CD4-positive, alpha-beta memory T cell (primary cell): ENCODE measurements at regions not wholly inside any gene's neighbourhood (a gene's known extent, or its start where the extent isn't known, plus 50 kb on each side); places are given as distances from the start of the nearest gene placed in this dataset.

Source experiments
- CTCF ChIA-PET: fragments of 350-600 bp; sonication (Branson Sonifier 250); formaldehyde crosslinking; loops from one replicate; lab custom pipeline; 2021; ENCODE audit warnings: inconsistent platforms; ENCODE audit not compliant: partially characterized antibody; lab: Charles Lee
- POLR2A ChIA-PET: fragments of 350-600 bp; sonication (Branson Sonifier 250); formaldehyde crosslinking; loops from one replicate; lab custom pipeline; 2021; ENCODE audit not compliant: partially characterized antibody; lab: Charles Lee
- DNase-seq, 5 donors: peaks; one replicate each; pipeline versions ENCODE4 v3.0.0 to v3.0.0-alpha.2; 2020 to 2022; ENCODE audit warnings: mixed read lengths in 1 of 5
- H3K27ac ChIP-seq: one replicate; pipeline ENCODE4 v1.7.0; 2013; ENCODE audit warnings: low read depth, low read length
- H3K27me3 ChIP-seq: 2 replicates; pipeline ENCODE4 v1.7.0; 2013; ENCODE audit warnings: mild to moderate bottlenecking, low read length, moderate library complexity; ENCODE audit not compliant: insufficient read depth
- H3K36me3 ChIP-seq: 2 replicates; pipeline ENCODE4 v1.7.0; 2013; ENCODE audit warnings: mild to moderate bottlenecking, low read length, moderate library complexity; ENCODE audit not compliant: insufficient read depth
- H3K4me1 ChIP-seq: 2 replicates; pipeline ENCODE4 v1.7.0; 2013; ENCODE audit warnings: mild to moderate bottlenecking, low read length, moderate library complexity; ENCODE audit not compliant: insufficient read depth
- H3K4me3 ChIP-seq, 2 donors: one replicate each; pipeline ENCODE4 v1.7.0; 2013; ENCODE audit warnings: low read length in 2 of 2, mild to moderate bottlenecking in 1 of 2
- H3K9me3 ChIP-seq, 2 donors: one replicate each; pipeline ENCODE4 v1.7.0; 2013; ENCODE audit warnings: low read length in 2 of 2, control low read depth in 1 of 2; ENCODE audit not compliant: control insufficient read depth in 1 of 2
- H3K27ac Mint-ChIP-seq, 7 donors: one replicate each; pipeline ENCODE4 v1.8.0; 2020 to 2021; ENCODE audit warnings: mixed read lengths in 7 of 7, mild to moderate bottlenecking in 6 of 7, inconsistent platforms in 3 of 7, moderate library complexity in 3 of 7
- H3K27me3 Mint-ChIP-seq, 2 donors: one replicate each; pipeline ENCODE4 v1.8.0; 2020 to 2021; ENCODE audit warnings: mixed read lengths in 2 of 2
- H3K36me3 Mint-ChIP-seq, 2 donors: one replicate each; pipeline ENCODE4 v1.8.0; 2020 to 2021; ENCODE audit warnings: mixed read lengths in 2 of 2, inconsistent platforms in 1 of 2, mild to moderate bottlenecking in 1 of 2
- H3K4me1 Mint-ChIP-seq, 4 donors: one replicate each; pipeline ENCODE4 v1.8.0; 2020 to 2021; ENCODE audit warnings: mixed read lengths in 4 of 4, mild to moderate bottlenecking in 1 of 4
- H3K4me3 Mint-ChIP-seq, 8 donors: one replicate each; pipeline ENCODE4 v1.8.0; 2020 to 2021; ENCODE audit warnings: mixed read lengths in 8 of 8, mild to moderate bottlenecking in 7 of 8, moderate library complexity in 6 of 8, inconsistent platforms in 3 of 8
- H3K9me3 Mint-ChIP-seq, 8 donors: one replicate each; pipeline ENCODE4 v1.8.0; 2020 to 2021; ENCODE audit warnings: mixed read lengths in 8 of 8, mild to moderate bottlenecking in 5 of 8, inconsistent platforms in 3 of 8, moderate library complexity in 1 of 8
- intact Hi-C: fragments of 100-400 bp; cut with micrococcal nuclease; formaldehyde crosslinking; loops from one replicate; pipeline ENCODE4 v1.15.1; 2023

DNA sequence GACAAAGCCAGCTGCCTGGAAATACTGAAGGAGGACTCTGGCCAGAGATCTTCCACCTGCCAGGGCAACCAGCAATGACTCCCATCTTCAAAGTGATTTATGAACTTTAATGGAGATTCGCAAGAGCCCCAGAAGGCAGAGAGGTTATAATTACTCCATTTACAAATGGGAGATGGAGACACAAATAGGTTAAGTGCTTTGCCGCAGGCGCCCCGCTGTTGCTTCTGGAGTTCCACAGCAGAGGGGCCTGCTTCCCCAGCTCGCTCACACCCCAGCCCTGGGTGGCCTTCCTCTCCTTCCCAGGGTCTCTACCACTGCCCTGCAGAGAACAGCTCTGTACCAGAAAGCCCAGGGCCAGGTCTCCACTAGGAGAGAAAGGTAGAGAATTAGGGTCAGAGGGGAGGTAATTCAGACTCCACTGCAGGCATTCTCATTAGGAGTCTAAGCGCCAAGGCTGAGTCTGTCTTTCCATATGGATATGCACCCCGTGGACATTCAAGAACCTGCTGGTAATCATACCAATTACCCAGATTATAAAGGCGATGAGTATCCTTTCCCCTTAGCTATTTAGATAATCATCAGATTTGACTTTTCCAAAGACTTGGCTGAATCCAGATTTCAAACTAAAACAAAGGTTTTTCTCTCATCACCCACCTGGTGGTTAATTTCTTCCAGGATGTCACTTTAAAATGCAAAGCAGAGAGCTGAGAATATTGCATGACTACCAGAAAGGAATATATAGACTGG is 157.6 kb upstream of the TUT7 start:
- Histone ChIP-seq H3K36me3 (no peaks in the 10 kb centered on the region), H3K27me3 (no peaks in the 10 kb centered on the region), H3K9me3 (no peaks in the 10 kb centered on the region), H3K4me3 (no peak overlapping the region), H3K27ac (no peak overlapping the region), H3K4me1 (no peaks in the 10 kb centered on the region)
- Mint-ChIP-seq H3K27me3 (peaks cover 0 to 7% of the 10 kb centered on the region in 2 donors), H3K4me3 (no peak overlapping the region), H3K9me3 (no peaks in the 10 kb centered on the region), H3K36me3 (no peaks in the 10 kb centered on the region), H3K27ac (no peak overlapping the region), H3K4me1 (no peaks in the 10 kb centered on the region)
- ChIA-PET CTCF (interaction anchor here (1.0 kb wide), 1 partner anchor 813 kb away, joined by 3 read pairs; no protein-coding TSS in a partner anchor), POLR2A (no interaction called here)
- intact Hi-C loops, result no loop called here
- DNase-seq, result no peak

DNA sequence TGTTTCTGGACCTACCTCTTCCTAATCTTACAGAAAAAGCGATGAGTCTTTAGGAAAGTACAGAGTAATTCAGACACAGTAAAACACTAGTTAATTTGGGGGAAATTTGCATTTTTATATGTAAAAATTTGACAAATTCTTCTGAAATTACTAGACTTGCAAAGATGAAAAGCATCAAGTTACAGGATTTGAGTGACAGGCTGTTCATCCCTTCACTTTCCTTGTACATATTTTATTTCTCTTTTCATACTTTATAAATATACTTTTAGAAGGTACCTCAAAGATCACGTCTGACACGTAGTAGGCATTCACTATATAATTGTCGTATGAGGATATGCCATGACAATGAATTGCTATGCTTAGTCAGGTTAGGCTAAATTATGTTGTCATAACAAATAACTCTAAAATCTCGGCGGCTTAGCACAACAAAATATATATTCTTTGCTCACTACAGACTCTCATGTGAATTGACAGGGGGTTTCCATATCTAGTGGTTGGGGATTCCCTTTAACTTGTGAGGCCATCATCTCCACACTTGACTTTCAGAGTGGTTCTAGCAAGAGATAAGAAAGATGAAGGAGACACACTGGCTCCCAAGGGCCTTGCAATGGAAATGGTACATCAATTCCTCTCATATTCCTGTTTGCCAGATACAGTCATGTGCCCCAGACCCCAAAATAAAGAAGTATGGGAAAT is 154.1 kb upstream of the TUT7 start:
- intact Hi-C loops, result no loop called here
- no peak overlapping the region for H3K27ac ChIP-seq
- no peak overlapping the region for H3K4me3 ChIP-seq
- CTCF ChIA-PET, result no interaction called here
- Mint-ChIP-seq H3K4me3 (no peak overlapping the region), H3K27ac (no peak overlapping the region), H3K9me3 (no peaks in the 10 kb centered on the region), H3K36me3 (no peaks in the 10 kb centered on the region), H3K27me3 (peaks cover 3 to 12% of the 10 kb centered on the region in 2 donors), H3K4me1 (no peaks in the 10 kb centered on the region)
- H3K4me1 ChIP-seq, result no peaks in the 10 kb centered on the region
- H3K9me3 ChIP-seq, result no peaks in the 10 kb centered on the region
- H3K27me3 ChIP-seq, result no peaks in the 10 kb centered on the region
- POLR2A ChIA-PET, result no interaction called here
- no peaks in the 10 kb centered on the region for H3K36me3 ChIP-seq
- no peak for DNase-seq

DNA sequence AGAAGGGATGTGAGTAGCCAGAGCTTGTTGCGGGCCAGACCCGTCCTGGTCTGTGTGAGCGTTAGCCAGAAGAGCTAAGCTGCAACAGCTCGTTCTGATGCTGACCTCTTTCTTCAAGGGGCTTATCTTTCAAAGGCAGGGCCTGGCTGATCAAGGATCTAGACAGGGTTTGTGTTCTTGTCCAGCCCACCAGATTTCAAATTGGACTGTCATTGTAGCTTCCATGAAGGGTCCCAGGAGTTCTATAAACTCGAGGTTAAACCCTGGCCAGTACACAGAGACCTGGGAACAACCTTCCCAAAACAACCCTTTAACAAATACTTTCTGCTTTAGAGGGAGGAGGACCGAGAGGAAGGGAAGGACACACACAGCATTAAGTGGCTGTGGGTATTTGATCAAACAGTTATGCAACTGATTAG is 153.0 kb upstream of the TUT7 start:
- Histone ChIP-seq H3K4me1 (no peaks in the 10 kb centered on the region), H3K9me3 (no peaks in the 10 kb centered on the region), H3K4me3 (no peak overlapping the region), H3K27ac (no peak overlapping the region), H3K27me3 (no peaks in the 10 kb centered on the region), H3K36me3 (no peaks in the 10 kb centered on the region)
- no peak overlapping the region for H3K27ac Mint-ChIP-seq
- CTCF ChIA-PET, result no interaction called here
- DNase-seq, result no peak
- H3K27me3 Mint-ChIP-seq, result peaks cover 6 to 17% of the 10 kb centered on the region in 2 donors
- intact Hi-C loops, result no loop called here
- H3K9me3 Mint-ChIP-seq, result peaks cover 0 to 3% (median 0%) of the 10 kb centered on the region in 8 donors
- no peaks in the 10 kb centered on the region for H3K4me1 Mint-ChIP-seq
- no peaks in the 10 kb centered on the region for H3K36me3 Mint-ChIP-seq
- H3K4me3 Mint-ChIP-seq, result no peak overlapping the region
- POLR2A ChIA-PET, result no interaction called here

DNA sequence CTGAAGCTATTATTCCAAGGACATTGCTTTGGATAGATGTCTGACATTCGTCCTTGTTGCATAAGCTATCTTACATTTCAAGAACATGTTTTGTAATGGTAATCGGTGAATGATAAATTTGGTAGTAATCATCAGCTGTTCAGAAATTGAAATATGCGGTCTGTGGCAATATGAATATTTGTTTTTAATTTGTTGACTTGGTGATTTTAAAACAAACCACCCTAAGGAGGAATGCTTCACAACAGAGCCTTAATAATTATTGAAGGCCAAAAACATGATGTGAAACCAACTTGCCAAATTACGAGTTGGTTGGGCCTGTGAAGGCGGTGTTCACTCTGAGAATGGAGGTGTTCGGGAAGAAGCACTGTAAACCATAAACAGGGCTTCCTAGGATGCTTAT is 149.7 kb upstream of the TUT7 start:
- no peak for DNase-seq
- no peak overlapping the region for H3K27ac ChIP-seq
- peaks cover 0 to 3% (median 0%) of the 10 kb centered on the region in 8 donors for H3K9me3 Mint-ChIP-seq
- POLR2A ChIA-PET, result no interaction called here
- H3K27ac Mint-ChIP-seq, result no peak overlapping the region
- H3K36me3 Mint-ChIP-seq, result no peaks in the 10 kb centered on the region
- H3K9me3 ChIP-seq, result no peaks in the 10 kb centered on the region
- no peaks in the 10 kb centered on the region for H3K4me1 ChIP-seq
- peaks cover 8 to 26% of the 10 kb centered on the region in 2 donors for H3K27me3 Mint-ChIP-seq
- H3K27me3 ChIP-seq, result no peaks in the 10 kb centered on the region
- no peaks in the 10 kb centered on the region for H3K36me3 ChIP-seq
- no peaks in the 10 kb centered on the region for H3K4me1 Mint-ChIP-seq
- H3K4me3 Mint-ChIP-seq, result no peak overlapping the region
- H3K4me3 ChIP-seq, result no peak overlapping the region
- CTCF ChIA-PET, result no interaction called here
- intact Hi-C loops, result no loop called here

DNA sequence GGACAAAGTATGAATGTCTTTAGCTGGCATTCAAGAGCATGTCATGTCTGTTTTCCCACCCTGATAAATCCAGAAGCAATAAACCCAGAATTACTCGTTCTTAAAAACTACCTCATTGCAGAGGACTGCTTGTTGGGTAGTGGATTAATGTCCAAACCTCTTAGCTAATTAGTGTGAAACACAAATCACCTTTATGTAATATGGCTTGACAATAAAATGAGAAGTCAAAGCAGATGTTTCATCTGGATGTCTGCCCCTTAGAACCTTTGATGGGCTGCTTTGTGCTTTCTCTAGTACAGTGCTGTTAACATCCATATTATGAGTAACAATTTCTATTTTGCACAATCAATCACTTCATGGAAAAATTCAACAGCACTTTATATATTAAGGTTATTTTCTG is 149.1 kb upstream of the TUT7 start:
- no peaks in the 10 kb centered on the region for H3K4me1 Mint-ChIP-seq
- no peaks in the 10 kb centered on the region for H3K36me3 Mint-ChIP-seq
- peaks cover 10 to 26% of the 10 kb centered on the region in 2 donors for H3K27me3 Mint-ChIP-seq
- CTCF ChIA-PET, result no interaction called here
- no peak overlapping the region for H3K27ac ChIP-seq
- DNase-seq, result no peak
- no peaks in the 10 kb centered on the region for H3K36me3 ChIP-seq
- no peaks in the 10 kb centered on the region for H3K27me3 ChIP-seq
- peaks cover 0 to 3% (median 0%) of the 10 kb centered on the region in 8 donors for H3K9me3 Mint-ChIP-seq
- POLR2A ChIA-PET, result no interaction called here
- H3K9me3 ChIP-seq, result no peaks in the 10 kb centered on the region
- intact Hi-C loops, result no loop called here
- no peaks in the 10 kb centered on the region for H3K4me1 ChIP-seq
- H3K4me3 Mint-ChIP-seq, result no peak overlapping the region
- H3K27ac Mint-ChIP-seq, result no peak overlapping the region
- no peak overlapping the region for H3K4me3 ChIP-seq

DNA sequence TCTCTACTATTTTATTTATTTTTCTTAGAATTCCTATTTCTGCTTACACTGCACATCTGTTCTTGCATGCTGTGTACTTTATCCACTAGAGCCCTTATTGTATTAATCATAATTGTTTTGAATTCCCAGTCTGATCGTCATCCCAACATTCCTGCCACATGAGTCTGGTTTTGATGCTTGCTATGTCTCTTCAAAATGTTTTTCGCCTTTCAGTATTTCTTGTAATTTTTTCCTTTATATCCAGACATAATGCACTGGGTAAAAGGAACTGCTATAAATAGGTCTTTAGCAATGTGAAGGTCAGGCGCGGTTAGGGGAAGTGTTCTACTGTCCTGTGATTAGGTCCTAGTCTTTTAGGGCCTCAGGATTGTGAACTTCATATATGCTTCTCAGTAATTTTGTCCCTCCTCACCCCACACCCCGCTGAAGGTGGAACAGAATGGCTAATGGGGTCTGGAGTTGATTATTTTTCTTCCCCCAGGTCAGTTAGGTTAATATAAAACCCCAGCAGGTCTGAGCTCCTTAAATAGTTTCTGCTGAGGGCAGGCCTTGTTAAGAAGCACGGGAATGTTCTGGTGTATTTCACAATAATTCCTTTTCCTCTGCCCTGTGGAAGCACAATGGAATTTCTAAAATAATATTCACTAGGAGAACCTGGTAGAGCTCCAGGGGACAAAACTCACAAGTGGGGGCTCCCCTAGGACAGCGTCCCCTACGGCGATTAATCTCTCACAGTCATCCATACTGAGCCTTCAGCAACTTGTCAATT is 146.6 kb upstream of the TUT7 start:
- Histone ChIP-seq H3K36me3 (no peaks in the 10 kb centered on the region), H3K4me3 (no peak overlapping the region), H3K27ac (no peak overlapping the region), H3K27me3 (no peaks in the 10 kb centered on the region), H3K4me1 (no peaks in the 10 kb centered on the region), H3K9me3 (no peaks in the 10 kb centered on the region)
- H3K27me3 Mint-ChIP-seq, result peaks cover 12 to 25% of the 10 kb centered on the region in 2 donors
- ChIA-PET POLR2A (no interaction called here), CTCF (no interaction called here)
- intact Hi-C loops, result no loop called here
- H3K4me1 Mint-ChIP-seq, result no peaks in the 10 kb centered on the region
- no peak overlapping the region for H3K4me3 Mint-ChIP-seq
- H3K36me3 Mint-ChIP-seq, result no peaks in the 10 kb centered on the region
- H3K27ac Mint-ChIP-seq, result no peak overlapping the region
- H3K9me3 Mint-ChIP-seq, result peaks cover 0 to 3% (median 0%) of the 10 kb centered on the region in 8 donors
- DNase-seq, result no peak

DNA sequence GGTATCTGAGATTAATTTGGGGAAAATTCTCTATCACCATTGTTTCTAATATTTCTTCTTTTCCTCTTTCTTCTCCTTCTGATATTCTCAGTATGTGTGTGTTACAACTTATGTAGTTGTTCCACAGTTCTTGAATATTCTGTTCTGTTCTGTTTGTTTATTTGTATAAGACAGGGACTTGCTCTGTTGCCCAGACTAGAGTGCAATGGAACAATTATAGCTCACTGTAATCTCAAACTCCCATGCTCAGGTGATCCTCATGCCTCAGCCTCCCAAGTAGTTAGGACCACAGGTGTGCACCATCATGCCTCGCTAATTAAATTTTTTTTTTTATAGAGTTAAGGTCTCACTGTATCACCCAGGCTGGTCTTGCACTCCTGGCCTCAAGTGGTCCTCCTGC is 145.8 kb upstream of the TUT7 start:
- POLR2A ChIA-PET, result no interaction called here
- H3K27ac Mint-ChIP-seq, result no peak overlapping the region
- Histone ChIP-seq H3K4me1 (no peaks in the 10 kb centered on the region), H3K9me3 (no peaks in the 10 kb centered on the region), H3K4me3 (no peak overlapping the region), H3K27ac (no peak overlapping the region), H3K27me3 (no peaks in the 10 kb centered on the region), H3K36me3 (no peaks in the 10 kb centered on the region)
- no peak for DNase-seq
- no peaks in the 10 kb centered on the region for H3K4me1 Mint-ChIP-seq
- peaks cover 0 to 3% (median 0%) of the 10 kb centered on the region in 8 donors for H3K9me3 Mint-ChIP-seq
- CTCF ChIA-PET, result no interaction called here
- no peaks in the 10 kb centered on the region for H3K36me3 Mint-ChIP-seq
- intact Hi-C loops, result no loop called here
- H3K27me3 Mint-ChIP-seq, result peaks cover 12 to 25% of the 10 kb centered on the region in 2 donors
- H3K4me3 Mint-ChIP-seq, result peak overlapping the region in 1 of 8 donors; percentile 3
